ENCODE measurements at regions not wholly inside any gene's neighbourhood (a gene's known extent, or its start where the extent isn't known, plus 50 kb on each side); places are given as distances from the start of the nearest gene placed in this dataset.

DNA sequence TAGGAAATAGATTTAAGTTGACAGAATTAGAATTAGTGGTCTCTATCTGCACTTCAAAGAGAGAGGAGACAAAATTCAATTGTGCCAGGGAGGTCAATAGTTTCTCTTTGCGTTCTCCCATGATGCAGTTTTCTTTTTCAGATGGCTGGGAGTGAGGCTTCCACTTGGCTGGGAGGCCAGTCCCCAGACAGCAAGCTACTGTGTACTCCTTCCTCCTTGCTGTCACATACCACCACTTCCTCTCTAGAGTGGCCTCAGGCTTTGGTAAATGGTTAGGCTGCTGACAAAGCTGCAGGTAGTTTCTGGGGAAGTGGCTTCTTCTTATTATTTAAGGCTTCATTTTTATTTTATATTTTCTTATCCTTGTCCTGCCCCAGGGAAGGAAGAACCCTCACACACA is 106.2 kb upstream of the HS3ST4 start (continued):
- no peak for TF ChIP-seq BCL11A (IDR thresholded peaks at IDR 0.05; ENCODE audit: low read depth in 2 of 2, low read length in 2 of 2)
- TF ChIP-seq CBX5 (IDR thresholded peaks at IDR 0.05; ENCODE audit: low read depth, low read length), result no peak
- no peak for TF ChIP-seq KDM1A (IDR thresholded peaks at IDR 0.05; ENCODE audit: borderline replicate concordance, low read length)
- TF ChIP-seq CREB1 (IDR thresholded peaks at IDR 0.05), result no peak

Data from H1 (cell line).